H9 (cell line): ENCODE measurements at regions not wholly inside any gene's neighbourhood (a gene's known extent, or its start where the extent isn't known, plus 50 kb on each side); places are given as distances from the start of the nearest gene placed in this dataset.

ENCODE experiments used
- DNase-seq: peaks from one replicate; pipeline ENCODE4 v3.0.0-alpha.2; 2017
- H2AFZ ChIP-seq: one replicate; pipeline ENCODE4 v1.6.1; 2013; ENCODE audit warnings: mild to moderate bottlenecking, low read length, control low read depth, moderate library complexity
- H2AK5ac ChIP-seq: 2 replicates; pipeline ENCODE4 v1.6.1; 2013; ENCODE audit warnings: low read length, control low read depth, mixed read lengths; ENCODE audit not compliant: insufficient read length
- H2BK120ac ChIP-seq: one replicate; pipeline ENCODE4 v1.6.1; 2013; ENCODE audit warnings: low read depth, mild to moderate bottlenecking, low read length, control low read depth, inconsistent platforms; ENCODE audit not compliant: poor library complexity, severe bottlenecking
- H2BK12ac ChIP-seq: 2 replicates; pipeline ENCODE4 v1.6.1; 2013; ENCODE audit warnings: low read length, control low read depth, mixed read lengths, low read depth; ENCODE audit not compliant: insufficient read length
- H2BK15ac ChIP-seq: 2 replicates; pipeline ENCODE4 v1.6.1; 2013; ENCODE audit warnings: low read depth, low read length, control low read depth
- H2BK20ac ChIP-seq: one replicate; pipeline ENCODE4 v1.6.1; 2013; ENCODE audit warnings: low read depth, mild to moderate bottlenecking, low read length, control low read depth, inconsistent platforms; ENCODE audit not compliant: poor library complexity, severe bottlenecking
- H2BK5ac ChIP-seq: 2 replicates; pipeline ENCODE4 v1.6.1; 2013; ENCODE audit warnings: low read length, control low read depth, mixed read lengths; ENCODE audit not compliant: insufficient read length
- H3K14ac ChIP-seq: 2 replicates; pipeline ENCODE4 v1.6.1; 2013; ENCODE audit warnings: low read length, control low read depth; ENCODE audit not compliant: insufficient read depth
- H3K18ac ChIP-seq: 2 replicates; pipeline ENCODE4 v1.6.1; 2013; ENCODE audit warnings: low read depth, mild to moderate bottlenecking, mixed read lengths, low read length, control low read depth; ENCODE audit not compliant: insufficient read length
- H3K23ac ChIP-seq: 2 replicates; pipeline ENCODE4 v1.6.1; 2013; ENCODE audit warnings: low read length, control low read depth, mixed read lengths, low read depth; ENCODE audit not compliant: insufficient read length
- H3K23me2 ChIP-seq: 2 replicates; pipeline ENCODE4 v1.6.1; 2013; ENCODE audit warnings: low read depth, mild to moderate bottlenecking, mixed read lengths, low read length, control low read depth; ENCODE audit not compliant: insufficient read length, poor library complexity, severe bottlenecking
- H3K27ac ChIP-seq: 2 replicates; pipeline ENCODE4 v1.5.1; 2013; ENCODE audit warnings: low read length, control low read depth, mixed read lengths, low read depth; ENCODE audit not compliant: insufficient read length
- H3K27me3 ChIP-seq: 2 replicates; pipeline ENCODE4 v1.6.1; 2013; ENCODE audit warnings: low read length, control low read depth, inconsistent platforms; ENCODE audit not compliant: insufficient read depth
- H3K4ac ChIP-seq: 2 replicates; pipeline ENCODE4 v1.6.1; 2013; ENCODE audit warnings: low read depth, mild to moderate bottlenecking, control low read depth, inconsistent platforms, low read length, moderate library complexity
- H3K4me1 ChIP-seq: 2 replicates; pipeline ENCODE4 v1.6.1; 2013; ENCODE audit warnings: low read length, control low read depth, inconsistent platforms; ENCODE audit not compliant: insufficient read depth
- H3K4me2 ChIP-seq: 2 replicates; pipeline ENCODE4 v1.6.1; 2013; ENCODE audit warnings: low read length, control low read depth, mixed read lengths; ENCODE audit not compliant: insufficient read length, insufficient read depth
- H3K56ac ChIP-seq: 2 replicates; pipeline ENCODE4 v1.6.1; 2013; ENCODE audit warnings: low read depth, mild to moderate bottlenecking, mixed read lengths, low read length, control low read depth; ENCODE audit not compliant: insufficient read length
- H3K79me1 ChIP-seq: 2 replicates; pipeline ENCODE4 v1.6.1; 2013; ENCODE audit warnings: low read depth, mild to moderate bottlenecking, moderate library complexity, low read length, control low read depth, inconsistent platforms; ENCODE audit not compliant: insufficient read depth, poor library complexity, severe bottlenecking
- H3K79me2 ChIP-seq: 2 replicates; pipeline ENCODE4 v1.6.1; 2013; ENCODE audit warnings: low read length, control low read depth, inconsistent platforms; ENCODE audit not compliant: insufficient read depth
- H3K9ac ChIP-seq: 2 replicates; pipeline ENCODE4 v1.6.1; 2013; ENCODE audit warnings: low read length, control low read depth, mixed read lengths; ENCODE audit not compliant: insufficient read length; ENCODE audit errors: extremely low read depth
- H3K9me3 ChIP-seq: one replicate; pipeline ENCODE4 v1.6.1; 2013; ENCODE audit warnings: low read depth, low read length, inconsistent platforms; ENCODE audit not compliant: control insufficient read depth
- H3T11ph ChIP-seq: one replicate; pipeline ENCODE4 v1.6.1; 2013; ENCODE audit warnings: mild to moderate bottlenecking, low read length, control low read depth, inconsistent platforms
- H4K20me1 ChIP-seq: one replicate; pipeline ENCODE4 v1.6.1; 2013; ENCODE audit not compliant: control insufficient read depth, insufficient read length, insufficient read depth
- H4K5ac ChIP-seq: 2 replicates; pipeline ENCODE4 v1.6.1; 2013; ENCODE audit warnings: low read depth, mild to moderate bottlenecking, mixed read lengths, low read length, control low read depth; ENCODE audit not compliant: insufficient read length
- H4K8ac ChIP-seq: replicated peaks from 2 replicates; pipeline ENCODE4 v1.6.1; 2013; ENCODE audit warnings: low read length, control low read depth, mixed read lengths, low read depth; ENCODE audit not compliant: insufficient read length
- H4K91ac ChIP-seq: 2 replicates; pipeline ENCODE4 v1.6.1; 2013; ENCODE audit warnings: low read depth, mild to moderate bottlenecking, moderate library complexity, mixed read lengths, low read length, control low read depth; ENCODE audit not compliant: insufficient read length
- H3K27ac Mint-ChIP-seq, 3 experiments: 2 replicates in 2 of 3; 3 replicates in 1 of 3; pipeline ENCODE4 v1.8.0; 2020 to 2021; ENCODE audit warnings: mixed read lengths in 3 of 3, mild to moderate bottlenecking in 1 of 3, moderate library complexity in 1 of 3
- H3K27me3 Mint-ChIP-seq: 2 replicates; pipeline ENCODE4 v1.8.0; 2021; ENCODE audit warnings: low read depth, mild to moderate bottlenecking, moderate library complexity, mixed read lengths
- H3K36me3 Mint-ChIP-seq, 3 experiments: 2 replicates in 2 of 3; 3 replicates in 1 of 3; pipeline ENCODE4 v1.8.0; 2020 to 2021; ENCODE audit warnings: low read depth in 3 of 3, mixed read lengths in 3 of 3; ENCODE audit not compliant: insufficient read depth in 1 of 3
- H3K4me1 Mint-ChIP-seq, 2 experiments: 2 replicates each; pipeline ENCODE4 v1.8.0; 2020; ENCODE audit warnings: mixed read lengths in 2 of 2
- H3K4me3 Mint-ChIP-seq, 2 experiments: 2 replicates in 1 of 2; 3 replicates in 1 of 2; pipeline ENCODE4 v1.8.0; 2020 to 2021; ENCODE audit warnings: mild to moderate bottlenecking in 2 of 2, mixed read lengths in 2 of 2, moderate library complexity in 1 of 2
- H3K9me3 Mint-ChIP-seq, 2 experiments: 2 replicates in 1 of 2; 3 replicates in 1 of 2; pipeline ENCODE4 v1.8.0; 2020; ENCODE audit warnings: mild to moderate bottlenecking in 2 of 2, mixed read lengths in 2 of 2, moderate library complexity in 1 of 2
- CTCF ChIP-seq: fragments of 200-600 bp; sonication (generic); conservative IDR thresholded peaks from 3 replicates; pipeline ENCODE4 v1.8.0; 2021; ENCODE audit warnings: antibody characterized with exemption, mild to moderate bottlenecking
- WGBS: extraction: QIAGEN DNeasy Blood & Tissue Kit; methylation state at CpG from one replicate; pipeline ENCODE4 v1.1.7; 2013; ENCODE audit warnings: missing lambda C conversion rate, low lambda C conversion rate, mixed read lengths; ENCODE audit not compliant: insufficient read length; ENCODE audit errors: extremely low coverage; 5-methylcytosine and 5-hydroxymethylcytosine counted together

DNA sequence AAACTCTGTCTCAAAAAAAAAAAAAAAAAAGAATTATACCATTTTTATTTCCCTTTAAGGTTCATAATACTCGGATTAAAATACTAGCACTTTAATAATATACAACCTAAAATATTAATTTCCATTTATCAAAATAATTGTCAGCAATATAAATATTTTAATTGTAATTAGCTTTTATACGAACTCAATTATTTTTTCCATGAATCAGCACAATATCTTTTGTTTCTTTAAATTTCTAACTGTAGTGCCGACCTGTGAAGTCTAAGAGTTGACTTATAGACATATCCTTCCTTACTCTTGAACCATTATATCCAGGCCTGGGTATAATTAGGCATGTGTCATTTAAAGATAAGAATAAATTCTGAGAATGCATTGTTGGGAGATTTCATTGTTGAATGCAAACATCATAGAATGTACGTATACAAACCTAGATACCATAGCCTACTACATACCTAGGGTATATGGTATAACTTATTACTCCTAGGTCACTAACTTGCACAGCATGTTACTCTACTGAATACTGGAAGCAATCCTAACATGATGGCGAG lies 996.7 kb upstream of the TMPRSS15 start:
- no peaks in the 10 kb centered on the region for H3K4me1 Mint-ChIP-seq
- WGBS: no CpG with 5 or more reads among the region's 5 CpGs
- H3K27me3 Mint-ChIP-seq: no peaks in the 10 kb centered on the region

More for the DNA sequence above, 996.7 kb upstream of the TMPRSS15 start:
- Histone ChIP-seq H3K4ac (no peak overlapping the region), H2BK15ac (no peak overlapping the region), H4K20me1 (no peaks in the 10 kb centered on the region), H2AK5ac (no peak overlapping the region), H4K5ac (no peak overlapping the region), H3K14ac (no peak overlapping the region), H2BK12ac (no peak overlapping the region), H3K79me2 (no peaks in the 10 kb centered on the region), H2BK5ac (no peak overlapping the region), H2BK120ac (no peak overlapping the region), H3K27ac (no peak overlapping the region), H3K23ac (no peak overlapping the region), H2BK20ac (no peak overlapping the region), H3K9ac (no peak overlapping the region), H2AFZ (no peak overlapping the region), H3K9me3 (no peaks in the 10 kb centered on the region), H3K4me2 (no peak overlapping the region), H3K79me1 (no peaks in the 10 kb centered on the region), H3T11ph (no peak overlapping the region), H4K91ac (no peak overlapping the region), H3K18ac (no peak overlapping the region), H3K27me3 (no peaks in the 10 kb centered on the region), H4K8ac (no peak overlapping the region), H3K4me1 (no peaks in the 10 kb centered on the region), H3K23me2 (no peaks in the 10 kb centered on the region), H3K56ac (no peak overlapping the region)
- TF ChIP-seq CTCF: no peak
- Mint-ChIP-seq H3K4me3 (no peak overlapping the region), H3K9me3 (no peaks in the 10 kb centered on the region), H3K27ac (no peak overlapping the region), H3K36me3 (no peaks in the 10 kb centered on the region)
- DNase-seq: no peak
